Epithelial cell of prostate (primary cell): ENCODE measurements at regions not wholly inside any gene's neighbourhood (a gene's known extent, or its start where the extent isn't known, plus 50 kb on each side); places are given as distances from the start of the nearest gene placed in this dataset.

Experiments used
- DNase-seq: peaks from one replicate; pipeline ENCODE4 v3.0.0-alpha.2; 2011; ENCODE audit warnings: low read depth, low spot score
- H3K27ac ChIP-seq: fragments of 450-650 bp; 2 replicates; pipeline ENCODE4 v1.5.1; 2017; ENCODE audit warnings: mild to moderate bottlenecking

DNA sequence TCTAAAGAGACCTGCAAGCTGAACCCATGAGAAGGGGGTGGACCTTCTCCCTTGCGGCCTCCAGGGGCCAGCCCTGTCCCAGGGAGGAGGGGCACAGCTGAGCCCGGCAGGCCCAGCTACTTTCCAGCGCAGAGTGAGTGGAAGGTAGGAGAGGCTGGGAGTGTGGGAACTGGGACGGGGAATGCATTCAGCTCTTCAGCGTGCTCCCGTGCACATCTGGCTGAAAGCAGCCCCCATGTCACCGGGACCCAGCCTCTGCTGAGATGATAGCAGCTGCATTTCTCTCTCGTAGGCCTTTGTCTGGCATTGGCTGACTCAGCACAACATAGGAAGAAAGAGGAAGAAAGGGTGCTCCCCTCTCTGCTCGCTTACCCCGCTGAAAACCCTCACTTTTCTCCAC is 951.5 kb downstream of the TBC1D22A start:
- no peak overlapping the region for H3K27ac ChIP-seq
- DNase-seq, result no peak

DNA sequence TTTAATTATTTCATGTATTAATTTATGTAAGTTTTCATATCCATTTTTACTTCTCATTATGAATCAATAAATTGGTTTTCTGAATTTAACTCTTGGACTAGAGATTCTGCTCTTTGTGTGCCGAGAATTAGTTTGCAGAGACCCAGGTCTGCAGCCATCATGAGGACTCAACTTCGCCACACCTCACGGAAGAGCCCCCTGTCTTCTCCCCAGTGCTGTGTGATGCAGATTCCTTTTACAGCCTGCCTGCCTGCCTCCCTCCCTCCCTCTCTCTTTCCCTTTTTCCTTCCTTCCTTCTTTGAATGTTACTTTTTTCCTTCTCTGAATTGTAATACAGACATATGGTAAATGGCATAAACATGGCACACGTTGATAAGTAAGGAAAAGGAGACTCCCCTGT is 947.7 kb downstream of the TBC1D22A start:
- no peak for DNase-seq
- no peak overlapping the region for H3K27ac ChIP-seq

DNA sequence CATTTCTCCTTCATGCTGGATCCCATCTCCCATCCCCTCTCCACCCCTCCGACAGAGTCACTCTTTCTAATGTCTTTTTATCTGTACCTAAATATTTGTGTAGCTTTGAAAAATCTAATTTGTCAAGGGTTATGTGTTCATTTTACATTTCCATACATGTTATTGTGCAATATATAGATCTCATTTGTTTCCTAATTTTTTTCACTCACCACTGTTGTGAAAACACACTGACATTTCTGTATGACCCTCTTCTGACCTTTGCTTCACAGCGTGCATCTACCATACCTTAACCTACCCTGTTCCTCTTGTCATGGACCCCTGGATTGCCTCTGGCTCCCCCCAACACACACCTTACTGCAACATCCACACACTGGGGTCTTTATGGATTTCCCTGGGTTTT is 942.9 kb downstream of the TBC1D22A start:
- H3K27ac ChIP-seq, result no peak overlapping the region
- no peak for DNase-seq

DNA sequence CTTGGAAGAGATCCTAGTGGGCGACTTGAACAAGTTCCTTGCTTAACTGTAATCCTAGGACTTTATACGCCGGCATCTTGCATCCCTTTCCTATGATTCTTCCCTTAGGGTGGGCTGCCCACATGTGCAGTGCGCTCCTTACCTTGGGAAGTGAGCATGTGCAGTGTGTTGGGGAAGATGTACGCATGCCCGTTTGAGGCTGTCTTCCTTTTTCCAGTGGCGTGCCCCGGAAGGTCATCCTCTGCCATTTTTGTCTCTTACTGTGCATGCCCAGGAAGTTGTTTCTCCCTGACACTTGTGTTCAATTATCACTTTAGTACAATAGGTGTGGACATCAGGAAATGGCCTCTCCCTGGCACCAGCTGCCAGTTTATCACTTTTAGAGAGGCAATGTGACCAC is 936.5 kb downstream of the TBC1D22A start:
- no peak overlapping the region for H3K27ac ChIP-seq
- no peak for DNase-seq

DNA sequence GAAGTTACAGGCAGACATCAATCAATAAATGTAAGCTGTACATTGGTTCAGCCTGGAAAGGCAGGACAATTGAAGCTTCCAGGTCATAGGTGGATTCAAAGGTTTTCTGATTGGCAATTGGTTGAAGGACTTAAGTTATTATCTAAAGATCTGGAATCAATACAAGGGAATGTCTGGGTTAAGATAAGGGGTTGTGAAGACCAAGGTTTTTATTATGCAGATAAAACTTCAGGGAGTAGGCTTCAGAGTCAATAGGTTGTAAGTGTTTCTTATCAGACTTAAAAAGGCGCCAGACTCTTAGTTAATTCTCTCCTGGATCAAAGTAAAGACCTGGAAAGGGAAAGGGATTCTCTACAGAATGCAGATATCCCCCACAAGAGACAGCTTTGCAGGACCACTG is 935.4 kb downstream of the TBC1D22A start:
- H3K27ac ChIP-seq, result no peak overlapping the region
- no peak for DNase-seq

DNA sequence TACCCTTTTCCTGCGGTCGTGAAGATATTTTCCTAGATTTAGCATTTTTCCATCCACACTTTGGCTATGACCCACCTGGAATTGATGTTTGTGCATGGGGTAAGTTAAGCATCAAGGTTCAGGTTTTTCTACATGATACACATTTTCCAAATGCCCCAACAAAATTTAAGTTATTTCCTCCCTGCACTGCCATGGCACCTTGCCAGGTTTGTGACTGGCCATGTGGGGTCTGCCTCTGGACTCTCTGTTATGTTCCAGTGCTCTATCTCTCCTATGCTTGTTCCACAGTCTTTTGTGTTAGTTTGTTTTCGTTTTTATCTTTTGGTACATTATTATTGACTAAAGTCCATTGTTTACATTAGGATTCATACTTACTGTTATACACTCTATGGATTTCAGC is 934.3 kb downstream of the TBC1D22A start:
- no peak overlapping the region for H3K27ac ChIP-seq
- DNase-seq, result no peak

DNA sequence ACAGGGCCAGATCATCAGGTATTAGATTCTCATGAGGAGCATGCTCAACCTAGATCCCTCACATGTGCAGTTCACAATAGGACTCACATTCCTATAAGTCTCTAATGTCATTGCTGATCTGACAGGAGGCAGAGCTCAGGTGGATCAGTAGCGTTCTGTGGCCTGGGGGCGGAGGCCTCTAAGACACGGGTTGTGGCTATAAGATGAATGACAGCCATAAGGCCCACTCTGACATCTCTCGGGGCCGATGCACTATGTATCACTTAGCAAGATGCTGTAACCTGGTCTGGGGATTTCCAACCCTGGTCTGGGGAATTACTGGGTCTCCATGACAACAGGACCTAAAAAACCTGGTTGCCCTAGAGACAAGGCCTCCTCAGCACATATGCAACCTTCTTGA is 932.7 kb downstream of the TBC1D22A start:
- no peak overlapping the region for H3K27ac ChIP-seq
- no peak for DNase-seq

DNA sequence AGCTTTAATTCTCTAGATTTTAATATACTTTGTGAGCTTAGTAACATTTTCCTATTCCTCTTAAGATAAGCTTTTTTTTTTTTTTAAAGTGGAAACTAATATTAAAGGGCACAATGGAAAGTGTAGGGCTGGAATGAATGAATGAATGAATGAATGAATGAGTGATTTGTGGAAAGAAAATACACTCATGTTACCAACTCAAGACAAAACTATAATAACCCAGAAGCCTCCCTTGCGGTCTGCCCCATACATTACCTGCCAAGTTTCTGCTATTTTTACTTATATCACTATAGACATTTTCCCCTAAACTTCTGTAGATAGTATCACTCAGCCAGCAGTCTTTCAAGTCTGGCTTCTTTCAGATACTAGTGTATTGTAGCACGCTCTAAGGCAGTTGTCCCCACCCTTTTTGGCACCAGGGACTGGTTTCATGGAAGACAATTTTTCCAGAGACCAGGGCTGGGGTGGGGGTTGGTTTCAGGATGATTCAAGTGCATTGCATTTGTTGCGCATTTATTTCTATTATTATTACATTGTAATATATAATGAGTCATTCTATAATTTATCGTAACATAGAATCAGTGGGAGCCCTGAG is 932.2 kb downstream of the TBC1D22A start:
- DNase-seq, result no peak
- H3K27ac ChIP-seq, result no peak overlapping the region

DNA sequence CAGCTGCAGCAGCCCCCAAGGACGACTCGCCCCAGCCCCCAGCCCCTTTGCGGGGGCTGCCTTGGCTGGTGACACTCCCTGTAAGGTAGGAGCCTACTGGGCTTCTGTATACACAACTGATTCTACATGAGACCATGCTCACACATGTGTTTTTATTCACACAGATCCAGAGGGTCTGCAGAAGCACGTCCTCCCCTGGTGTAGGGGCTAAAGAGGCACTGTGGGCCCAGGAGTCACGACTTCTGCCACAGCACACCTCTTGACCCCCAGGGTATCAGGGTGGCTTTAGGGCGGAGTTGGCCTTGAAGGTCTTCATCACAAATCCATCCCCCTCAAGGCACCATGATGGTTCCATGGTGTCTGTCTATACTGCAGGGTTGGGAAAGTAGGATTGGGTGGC is 931.2 kb downstream of the TBC1D22A start:
- no peak for DNase-seq
- H3K27ac ChIP-seq, result no peak overlapping the region

DNA sequence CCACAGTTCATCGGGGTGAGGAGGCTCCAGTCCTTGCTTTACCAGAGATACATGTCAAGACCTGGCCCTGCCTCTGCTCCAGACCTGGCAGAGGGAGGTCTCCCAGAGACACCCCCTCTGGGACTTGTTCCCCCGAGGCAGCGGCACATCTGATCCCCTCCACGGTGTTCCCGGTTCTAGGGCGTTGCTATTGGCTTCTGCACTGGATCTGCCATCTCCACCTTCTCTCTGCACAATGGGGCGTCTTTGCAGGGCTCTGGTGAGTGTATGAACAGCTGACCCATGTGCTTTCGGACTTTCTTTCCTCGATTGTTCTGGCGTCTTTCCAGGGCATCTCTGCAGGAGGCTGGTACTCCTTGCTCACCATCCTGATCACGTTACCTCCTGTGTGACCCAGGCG is 930.4 kb downstream of the TBC1D22A start:
- no peak for DNase-seq
- H3K27ac ChIP-seq, result no peak overlapping the region

DNA sequence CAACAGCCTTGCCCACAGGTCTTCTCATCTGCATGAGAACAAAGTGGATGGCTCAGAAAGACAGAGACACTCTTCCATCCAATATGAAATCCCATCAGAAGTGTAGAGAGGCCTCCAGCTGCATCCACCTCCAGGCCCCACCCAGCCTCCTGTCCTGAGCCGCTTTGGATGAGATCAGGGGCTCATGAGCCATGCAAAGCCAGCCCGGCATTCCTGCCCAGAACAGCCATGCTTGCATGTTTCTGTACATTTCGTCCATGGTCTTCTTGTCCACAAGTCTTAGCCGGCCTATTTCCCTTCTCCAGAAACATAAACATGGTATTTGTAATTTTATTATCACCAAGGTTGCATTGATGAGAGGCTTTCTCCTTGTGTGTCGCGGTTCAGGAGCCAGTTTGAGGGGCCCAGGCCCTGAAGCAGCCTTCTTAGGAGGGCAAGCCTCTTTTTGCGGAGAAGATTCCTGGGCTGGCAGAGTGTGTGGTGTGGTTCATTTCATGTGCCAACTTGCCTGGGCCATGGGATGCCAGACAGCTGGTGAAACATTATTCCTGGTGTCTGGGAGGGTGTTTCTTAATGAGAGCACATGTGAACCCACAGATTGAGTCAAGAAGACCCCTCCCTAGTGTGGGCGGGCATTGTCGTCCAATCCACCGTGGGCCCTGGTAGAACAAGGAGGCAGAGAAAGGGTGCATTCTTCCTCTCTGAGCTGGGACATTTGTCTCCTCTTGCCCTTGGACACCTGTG is 928.9 kb downstream of the TBC1D22A start:
- no peak overlapping the region for H3K27ac ChIP-seq
- DNase-seq, result peak; percentile 14

DNA sequence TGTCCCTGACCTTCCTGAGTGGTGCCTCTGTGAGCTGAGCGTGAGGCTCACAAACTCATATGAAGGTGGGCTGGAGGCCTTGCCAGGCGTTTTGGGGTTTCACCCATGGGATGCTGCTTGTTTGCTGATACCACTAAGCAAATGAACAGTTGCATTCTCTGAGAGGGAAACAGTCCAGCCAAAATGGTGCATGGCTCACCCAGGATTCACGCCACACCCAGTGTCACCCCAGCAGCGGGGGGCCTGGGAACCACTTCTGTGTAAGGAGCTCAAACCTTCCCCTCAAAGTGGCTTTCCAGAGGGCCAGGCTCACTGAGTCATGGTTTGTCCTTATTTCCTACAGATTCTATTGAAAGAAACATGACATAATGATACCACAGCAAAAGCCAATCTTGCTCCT is 928.1 kb downstream of the TBC1D22A start:
- no peak overlapping the region for H3K27ac ChIP-seq
- no peak for DNase-seq

DNA sequence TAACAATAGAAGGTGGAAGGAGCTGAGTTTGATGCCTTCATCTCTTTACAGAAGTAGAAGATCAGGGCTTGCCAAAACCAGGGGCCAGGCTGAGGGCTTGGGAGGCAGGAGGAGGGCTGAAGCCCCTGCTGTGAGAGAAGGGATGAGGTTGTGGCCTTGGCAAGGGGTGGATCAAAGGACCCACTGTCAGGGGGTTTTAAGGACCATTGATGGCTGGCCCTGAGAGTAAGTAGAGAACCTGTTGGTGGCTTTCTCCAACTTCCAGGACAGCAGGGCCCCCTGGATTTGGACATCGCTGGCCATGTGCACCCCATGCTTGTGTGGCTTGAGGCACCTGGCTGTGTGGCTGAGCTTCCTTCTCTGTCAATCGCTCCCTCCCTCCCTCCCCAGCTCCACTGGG is 927.7 kb downstream of the TBC1D22A start:
- no peak for DNase-seq
- no peak overlapping the region for H3K27ac ChIP-seq

DNA sequence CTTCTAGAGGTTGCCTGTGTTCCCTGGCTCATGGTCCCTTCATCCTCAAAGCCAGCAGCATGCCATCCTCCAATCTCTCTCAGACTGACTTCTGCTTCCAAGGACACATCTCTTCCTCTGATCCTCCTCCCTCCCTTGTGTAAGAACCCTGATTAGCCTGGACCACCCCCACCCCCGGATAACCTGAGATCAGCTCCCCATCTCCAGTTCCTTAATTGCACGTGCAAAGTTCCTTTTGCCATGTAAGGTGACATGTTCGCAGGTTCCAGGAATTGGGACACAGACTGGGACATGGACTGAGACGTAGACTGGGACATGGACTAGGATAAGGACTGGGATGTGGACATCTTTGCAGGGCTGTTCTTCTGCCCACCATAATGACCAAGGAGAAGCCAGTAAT is 925.3 kb downstream of the TBC1D22A start:
- no peak for DNase-seq
- H3K27ac ChIP-seq, result no peak overlapping the region

DNA sequence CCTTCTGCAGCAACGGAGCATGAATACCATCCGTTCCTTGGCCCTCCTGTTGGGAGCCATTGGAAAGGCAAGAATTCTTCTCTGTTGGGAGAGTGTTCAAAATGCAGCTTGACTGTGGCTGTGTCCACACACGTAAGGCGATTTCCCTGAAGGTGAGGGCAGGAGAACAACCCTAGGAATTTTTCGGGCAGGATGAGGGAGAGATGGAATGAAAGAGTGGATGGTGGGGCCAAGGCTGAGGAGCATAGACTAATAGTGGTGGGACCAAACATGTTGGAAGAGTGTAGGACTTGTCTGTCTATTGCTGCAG is 924.9 kb downstream of the TBC1D22A start:
- DNase-seq, result no peak

DNA sequence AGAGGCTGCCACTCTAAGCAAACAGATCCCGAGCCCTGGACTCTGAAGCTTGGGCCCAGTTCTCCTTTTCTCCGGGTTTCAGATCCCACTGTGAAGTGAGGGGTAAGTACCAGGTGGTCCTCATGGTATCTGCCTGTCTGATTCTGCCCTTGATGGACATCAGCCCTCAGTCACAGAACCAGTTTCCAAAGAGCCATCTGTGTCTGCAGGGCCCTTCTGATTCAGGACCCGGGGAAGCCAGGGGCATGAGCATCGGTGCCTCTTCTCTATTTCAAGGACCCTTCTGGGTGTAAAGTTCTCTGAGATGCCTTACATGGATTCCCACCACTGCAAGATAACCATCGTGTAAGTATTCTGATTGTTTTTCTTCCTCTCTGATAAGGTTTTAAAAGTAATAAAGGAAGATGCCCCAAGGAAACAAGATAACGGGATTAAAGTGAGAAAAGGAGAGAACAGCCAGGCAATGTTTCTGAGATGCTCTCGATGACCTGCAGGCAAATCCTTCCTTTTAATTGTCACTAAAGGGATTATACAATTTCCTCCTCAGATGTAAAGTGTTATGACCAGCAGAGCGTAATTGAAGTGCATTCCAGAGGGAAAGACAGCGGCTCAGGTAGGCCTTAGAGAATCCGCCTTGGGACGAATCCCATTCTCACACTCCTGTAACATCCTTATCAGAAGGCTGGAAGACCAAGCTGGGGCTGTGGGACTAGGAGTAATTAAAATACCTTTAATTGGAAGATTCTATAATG is 924.3 kb downstream of the TBC1D22A start:
- no peak for DNase-seq
- no peak overlapping the region for H3K27ac ChIP-seq

More for the DNA sequence above, 924.9 kb downstream of the TBC1D22A start:
- H3K27ac ChIP-seq, result no peak overlapping the region

DNA sequence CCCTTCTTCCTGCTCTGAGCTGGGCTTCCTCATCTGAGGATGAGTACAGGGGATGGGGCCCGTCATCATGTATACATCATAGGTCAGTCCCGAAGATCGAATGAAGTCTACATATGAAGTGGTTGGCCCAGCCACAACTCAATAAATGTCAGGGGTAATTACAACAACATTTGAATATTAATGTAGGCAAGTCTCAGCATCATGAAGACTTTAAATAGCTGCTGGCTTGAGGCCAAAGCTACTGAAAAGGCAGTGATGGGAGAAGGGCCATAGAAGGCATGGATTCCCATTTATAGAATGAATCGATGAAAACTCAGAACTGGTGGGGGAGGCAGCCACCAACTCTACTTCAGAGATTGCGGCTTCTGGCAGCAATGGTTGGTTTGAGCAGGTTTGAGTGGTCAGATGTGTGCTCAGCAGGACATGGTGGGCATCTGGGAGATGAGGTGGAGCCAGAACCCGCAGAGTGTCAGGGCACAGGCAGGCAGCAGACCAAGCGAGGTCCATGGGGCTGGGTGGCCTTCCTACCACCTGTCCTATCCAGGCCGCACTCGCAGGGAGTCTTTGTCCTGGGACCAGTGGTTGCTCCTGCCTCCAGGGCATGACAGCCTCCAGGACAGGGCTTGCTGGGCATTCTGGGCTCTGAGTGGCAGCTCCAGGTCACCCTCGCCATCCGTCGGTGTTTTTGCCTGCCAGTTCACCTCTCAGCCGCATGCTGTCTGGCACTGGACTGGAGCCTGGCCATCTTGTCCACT is 919.1 kb downstream of the TBC1D22A start:
- no peak for DNase-seq
- H3K27ac ChIP-seq, result no peak overlapping the region

DNA sequence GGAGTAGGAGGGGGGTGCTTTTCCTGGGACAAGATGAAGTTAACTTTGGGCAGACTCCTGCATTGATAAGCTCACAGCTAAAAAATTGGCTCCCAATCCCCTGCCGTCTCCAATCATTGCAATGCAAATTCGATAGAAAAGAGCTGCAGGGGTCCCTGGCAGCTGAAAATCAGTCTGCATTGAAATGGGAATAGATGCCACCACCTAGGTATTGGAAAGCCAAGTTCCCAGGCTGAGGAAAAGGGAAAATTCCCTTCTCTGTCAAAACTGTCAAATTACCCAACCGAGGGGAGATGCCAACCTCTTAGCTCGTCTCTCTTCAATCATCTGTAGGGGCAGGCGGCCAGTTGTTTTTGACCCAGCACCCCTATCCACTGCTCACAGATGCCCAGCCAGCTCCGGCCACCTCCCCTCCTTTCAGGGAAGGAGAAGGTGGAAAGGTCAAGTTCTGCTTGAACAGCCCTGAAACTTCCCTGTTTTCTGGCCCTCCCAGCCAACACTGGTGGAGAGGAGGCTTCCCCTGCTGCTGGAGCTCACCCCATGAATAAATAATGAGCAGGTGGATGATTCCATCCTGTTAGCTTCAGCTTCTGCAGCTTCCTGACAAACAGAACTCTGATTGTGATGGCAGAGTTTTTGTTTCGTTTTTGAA is 916.3 kb downstream of the TBC1D22A start:
- no peak overlapping the region for H3K27ac ChIP-seq
- DNase-seq, result no peak

DNA sequence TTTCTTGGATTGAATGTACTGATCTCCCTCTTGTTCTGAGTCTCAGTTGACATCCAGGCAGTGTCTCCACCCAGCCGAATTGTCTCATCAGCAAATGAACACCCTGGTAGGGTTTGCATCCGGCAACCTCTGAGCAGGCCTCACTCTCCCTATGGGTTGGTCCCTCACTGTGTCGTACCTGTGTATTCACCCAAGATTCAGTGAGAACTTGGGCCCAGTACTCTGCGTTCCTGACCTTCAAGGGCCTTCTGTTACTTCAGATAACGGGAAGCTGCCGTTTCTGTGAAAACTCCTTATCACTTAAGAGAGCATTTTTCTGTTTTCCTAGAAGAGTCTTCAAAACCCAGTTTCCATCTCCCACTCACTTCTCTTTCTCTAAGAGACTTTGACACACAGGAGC is 915.6 kb downstream of the TBC1D22A start:
- DNase-seq, result no peak
- no peak overlapping the region for H3K27ac ChIP-seq

DNA sequence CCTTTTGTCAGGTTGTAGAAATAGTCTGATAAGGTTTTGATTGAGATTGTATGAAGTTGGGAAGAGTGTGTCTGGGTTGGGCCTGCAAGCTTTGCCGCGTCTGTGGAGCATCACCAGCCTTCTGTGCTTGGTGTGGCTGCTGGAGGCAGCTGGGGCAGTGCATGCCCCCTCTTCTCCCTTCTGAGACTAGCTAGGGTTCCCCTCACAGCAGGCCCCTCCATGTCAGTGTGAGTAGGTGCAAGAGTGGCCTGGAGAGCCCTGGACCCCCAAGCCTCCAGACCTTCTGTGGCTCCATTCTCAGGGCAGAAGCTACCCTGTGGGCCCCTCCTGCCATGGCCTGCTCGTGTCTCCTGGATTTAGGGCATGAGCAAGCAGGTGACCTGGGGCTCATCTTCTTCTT is 914.2 kb downstream of the TBC1D22A start:
- DNase-seq, result no peak

DNA sequence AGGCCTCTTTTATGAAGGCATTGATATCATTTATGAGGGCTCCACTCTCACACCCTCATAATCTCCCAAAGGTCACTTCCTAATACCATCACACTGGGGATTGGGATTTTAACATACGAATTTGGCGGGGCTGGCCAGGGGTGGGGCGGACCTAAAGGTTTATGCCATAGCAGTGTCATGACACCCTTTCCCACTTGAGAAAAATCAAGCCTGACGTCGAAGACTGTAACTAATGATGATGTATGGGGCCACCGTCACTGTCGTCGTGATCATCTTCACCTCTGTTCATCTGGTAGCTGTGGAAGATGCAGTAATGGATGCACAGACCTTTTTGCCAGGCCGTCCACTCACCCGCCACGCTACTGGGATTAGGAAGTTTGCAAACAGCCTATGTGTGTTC is 912.1 kb downstream of the TBC1D22A start:
- H3K27ac ChIP-seq, result no peak overlapping the region
- no peak for DNase-seq

More for the DNA sequence above, 914.2 kb downstream of the TBC1D22A start:
- no peak overlapping the region for H3K27ac ChIP-seq
